Stimulated activated CD4-positive, alpha-beta T cell treated with anti-CD3 and anti-CD28 coated beads, Interleukin-15, amount 100 ng/mL, for 48 hours (primary cell): ENCODE measurements at regions not wholly inside any gene's neighbourhood (a gene's known extent, or its start where the extent isn't known, plus 50 kb on each side); places are given as distances from the start of the nearest gene placed in this dataset.
"Not testable (repeated sequence)": the region's sequence is repeated elsewhere in the genome, so short reads cannot be mapped to it uniquely, and the experiment has no call there.

ENCODE experiments used
- DNase-seq, 2 donors: peaks; one replicate each; pipeline ENCODE4 v3.0.0-alpha.2; 2020; ENCODE audit warnings: low read depth in 2 of 2

DNA sequence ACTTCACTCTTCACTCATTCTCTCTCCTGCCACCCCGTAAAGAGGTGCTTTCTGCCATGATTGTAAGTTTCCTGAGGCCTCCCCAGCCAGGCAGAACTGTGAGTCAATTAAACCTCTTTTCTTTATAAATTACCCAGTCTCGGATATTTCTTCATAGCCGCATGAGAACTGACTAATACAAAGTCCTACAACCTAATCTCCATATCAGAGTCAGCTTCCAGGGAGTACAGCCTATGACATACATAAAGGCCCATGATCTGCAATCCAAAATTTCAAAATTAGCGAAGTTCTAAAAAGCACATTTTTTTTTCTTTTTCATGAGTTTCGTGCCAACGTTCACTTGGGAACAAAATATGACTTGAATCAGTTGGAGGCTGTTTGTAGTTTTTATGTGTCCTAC lies 256.9 kb upstream of the DUSP10 start:
- DNase-seq: no peak

DNA sequence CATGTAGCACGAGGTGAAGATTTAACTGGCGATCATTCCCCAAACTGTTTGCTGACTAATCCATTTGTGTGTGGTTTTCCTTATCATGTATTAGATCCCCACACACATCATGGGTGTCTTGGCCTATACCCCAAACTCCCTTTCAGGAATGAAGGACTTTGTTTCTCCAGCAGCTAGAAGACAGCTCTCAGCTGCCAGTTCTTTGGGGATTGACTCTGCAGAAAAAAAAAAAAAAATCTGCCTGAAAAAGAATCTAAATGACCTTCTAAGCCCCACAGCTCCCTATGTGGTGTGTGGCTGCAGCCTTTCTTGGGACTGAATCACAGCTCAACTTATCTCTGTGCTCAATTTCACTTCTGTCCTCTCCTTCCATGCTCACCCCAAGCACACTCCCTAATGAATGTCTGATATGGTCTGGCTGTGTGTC lies 256.3 kb upstream of the DUSP10 start:
- DNase-seq: no peak

DNA sequence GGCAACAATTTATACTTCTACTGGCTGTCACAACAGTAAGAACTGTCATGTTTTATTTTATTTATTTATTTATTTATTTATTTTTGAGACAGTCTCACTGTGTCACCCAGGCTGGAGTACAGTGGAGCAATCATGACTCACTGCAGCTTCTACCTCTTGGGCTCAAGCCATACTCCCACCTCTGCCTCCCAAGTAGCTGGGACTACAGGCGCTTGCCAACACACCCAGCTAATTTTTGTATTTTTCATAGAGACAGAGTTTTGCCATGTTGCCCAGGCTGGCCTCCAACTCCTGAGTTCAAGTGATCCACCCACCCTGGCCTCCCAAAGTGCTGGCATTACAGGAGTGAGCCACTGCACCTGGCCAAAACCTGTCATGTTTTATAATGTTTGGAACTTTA lies 255.1 kb upstream of the DUSP10 start:
- not testable (repeated sequence) for DNase-seq

DNA sequence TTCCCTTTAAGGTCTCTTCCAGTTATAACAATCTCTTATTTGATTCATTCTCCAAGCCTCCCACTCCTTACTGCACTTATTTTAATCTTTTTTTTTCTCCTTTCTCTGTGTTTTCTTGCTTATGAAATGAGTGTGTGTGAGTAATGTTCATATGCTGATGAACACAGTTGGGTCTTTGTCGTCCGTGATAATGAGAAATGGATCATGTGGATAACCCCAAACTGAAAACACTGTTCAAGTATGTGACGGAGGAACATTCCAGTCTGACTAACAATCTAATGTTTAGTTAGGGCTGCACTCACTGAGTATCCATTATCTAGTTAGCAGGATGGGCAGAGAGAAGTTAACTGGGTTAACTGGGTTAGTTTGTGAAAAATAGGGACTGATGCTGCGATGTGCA lies 253.1 kb upstream of the DUSP10 start:
- DNase-seq: no peak

DNA sequence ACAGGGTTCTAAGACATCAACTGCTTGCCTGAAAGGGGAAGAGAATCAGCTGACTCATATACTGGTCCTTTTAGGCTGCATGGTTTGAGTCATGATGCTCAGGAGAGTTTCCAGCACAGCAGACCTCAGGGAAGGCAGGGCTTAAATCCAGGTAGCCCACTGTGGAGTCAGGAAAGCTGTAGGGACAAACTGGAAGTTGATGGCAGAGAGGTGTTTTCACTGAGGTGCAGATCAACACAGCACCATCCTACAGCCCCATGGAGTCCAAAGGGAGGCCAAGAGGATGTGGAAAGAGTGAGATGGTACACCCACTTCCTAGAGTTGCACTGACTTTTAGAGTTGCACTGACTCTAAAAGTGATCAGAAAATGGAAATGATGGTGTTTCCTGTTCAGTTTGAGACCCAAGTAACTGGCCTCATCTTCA lies 252.4 kb upstream of the DUSP10 start:
- peak; percentile 15 to 20 for DNase-seq

DNA sequence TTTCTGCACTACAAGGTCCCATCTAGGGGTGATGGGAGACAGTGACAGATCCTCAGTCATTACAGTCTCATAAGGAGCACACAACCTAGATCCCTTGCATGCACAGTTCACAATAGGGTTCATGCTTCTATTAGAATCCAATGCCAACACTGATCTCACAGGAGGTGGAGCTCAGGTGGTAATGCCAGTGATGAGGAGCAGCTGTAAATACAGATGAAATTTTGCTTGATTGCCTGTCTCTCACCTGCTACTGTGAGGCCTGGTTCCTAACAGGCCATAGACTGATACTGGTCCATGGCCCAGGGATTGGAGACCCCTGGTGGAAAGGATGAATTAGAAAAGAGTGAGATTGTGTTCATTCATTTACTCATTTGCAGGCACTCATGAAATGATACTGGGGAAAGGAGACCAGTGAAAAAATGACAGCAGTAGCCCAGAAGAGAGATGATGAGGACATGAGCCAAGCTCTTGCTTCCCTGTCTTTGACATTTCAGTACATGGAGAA lies 251.6 kb upstream of the DUSP10 start:
- DNase-seq: no peak

DNA sequence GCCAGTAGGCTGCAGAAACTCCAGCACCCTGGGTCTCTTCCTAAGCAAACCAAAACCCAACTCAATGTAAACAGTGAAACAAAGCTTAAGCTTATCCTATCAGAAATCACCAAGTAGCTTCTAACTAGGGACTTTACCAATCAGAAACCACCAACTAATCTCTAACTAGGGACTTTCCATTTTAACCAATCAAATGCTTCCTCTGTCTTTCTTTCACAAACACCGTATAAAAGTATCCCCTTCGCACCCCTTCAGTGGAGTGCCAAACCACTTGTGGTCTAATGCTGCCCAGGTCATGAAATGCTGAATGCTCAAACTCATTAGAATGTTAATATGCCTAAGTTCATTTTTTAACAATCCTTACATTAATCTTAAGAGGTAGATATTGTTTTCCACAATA lies 250.5 kb upstream of the DUSP10 start:
- DNase-seq: no peak

DNA sequence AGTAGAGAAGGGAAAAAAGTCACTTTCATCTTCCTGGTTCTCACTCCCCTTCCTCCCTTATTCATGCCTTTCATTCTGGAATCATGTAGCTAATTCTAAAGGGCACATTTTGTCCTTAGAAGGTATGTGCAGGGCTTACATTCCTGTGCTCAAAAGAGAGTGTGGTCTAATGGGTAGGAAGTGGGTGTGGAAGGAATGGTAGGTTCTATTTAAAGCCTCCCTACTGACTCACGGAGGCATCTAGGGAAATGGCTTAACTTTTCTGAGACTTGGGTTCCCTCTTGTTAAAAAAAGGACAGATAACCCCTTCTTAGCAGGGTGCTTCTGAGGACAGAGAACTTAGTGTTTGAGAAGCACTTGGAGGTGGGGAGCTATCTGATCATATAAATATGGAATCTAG lies 249.3 kb upstream of the DUSP10 start:
- no peak for DNase-seq

DNA sequence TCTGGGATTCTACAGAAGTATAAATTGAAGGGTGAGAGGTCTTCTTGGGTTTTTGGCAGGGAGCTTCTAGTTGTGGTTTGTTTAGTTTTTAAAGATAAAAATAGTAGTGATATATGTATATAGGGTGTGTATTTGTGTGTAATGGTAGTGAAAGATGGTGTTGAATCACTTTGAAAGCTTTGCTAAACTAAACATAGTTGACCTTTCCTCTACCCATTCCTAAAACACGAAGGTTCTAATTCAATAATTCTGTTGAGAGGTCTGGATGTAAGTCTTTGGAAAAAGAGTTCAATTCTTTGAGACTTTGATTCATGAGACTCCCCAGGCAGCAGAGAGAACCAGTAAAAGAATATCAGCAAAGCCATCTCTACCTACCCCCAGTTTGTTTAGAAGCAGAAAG lies 247.9 kb upstream of the DUSP10 start:
- DNase-seq: no peak

DNA sequence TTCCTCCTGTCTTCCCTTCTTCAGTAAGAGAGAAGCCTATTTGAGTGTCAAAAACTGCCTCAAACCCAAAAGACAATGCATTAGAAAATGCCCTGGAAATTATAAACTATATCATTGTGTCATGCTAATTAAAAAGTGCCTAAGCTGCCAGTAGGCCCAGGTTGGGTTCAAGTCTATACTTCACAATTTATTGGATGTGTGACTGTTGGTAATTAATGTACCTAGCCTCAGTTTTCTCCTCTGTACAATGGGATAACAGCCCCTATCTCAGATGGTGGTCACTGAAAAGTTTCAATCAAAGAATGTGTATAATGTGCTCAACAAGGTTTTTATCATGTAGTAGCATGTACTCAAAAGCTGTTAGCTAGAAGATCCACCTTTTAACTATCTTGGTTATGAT lies 246.9 kb upstream of the DUSP10 start:
- no peak for DNase-seq

DNA sequence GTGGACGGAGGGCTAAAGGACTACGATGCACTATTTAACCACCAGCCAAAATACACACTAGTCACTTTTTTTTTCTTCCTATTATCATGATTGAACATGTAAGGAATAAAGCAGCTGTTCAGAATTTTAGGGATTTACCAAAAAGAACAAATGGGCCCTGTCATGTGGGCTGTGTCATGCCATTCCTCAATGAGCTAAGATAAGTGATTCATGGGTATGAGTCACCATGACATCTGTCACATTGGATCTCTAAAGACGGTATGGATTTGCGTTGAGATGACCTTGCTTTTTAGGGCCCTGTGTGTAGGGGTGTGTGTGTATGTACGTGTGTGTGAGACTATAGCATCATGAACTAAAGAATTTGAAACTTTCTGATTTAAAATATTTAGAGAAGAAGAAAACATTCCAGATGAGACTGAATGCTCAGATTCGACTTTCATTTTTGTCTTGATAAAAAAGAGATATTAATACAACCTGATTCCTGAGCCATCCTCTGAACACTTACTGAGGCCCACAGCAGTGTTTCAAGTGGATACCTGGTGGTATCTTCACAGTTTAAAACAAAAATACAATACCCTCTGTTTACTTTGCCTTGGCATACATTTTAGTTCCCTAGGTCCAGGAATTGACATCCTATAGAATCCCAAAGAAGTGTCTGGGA lies 246.1 kb upstream of the DUSP10 start:
- DNase-seq: no peak

DNA sequence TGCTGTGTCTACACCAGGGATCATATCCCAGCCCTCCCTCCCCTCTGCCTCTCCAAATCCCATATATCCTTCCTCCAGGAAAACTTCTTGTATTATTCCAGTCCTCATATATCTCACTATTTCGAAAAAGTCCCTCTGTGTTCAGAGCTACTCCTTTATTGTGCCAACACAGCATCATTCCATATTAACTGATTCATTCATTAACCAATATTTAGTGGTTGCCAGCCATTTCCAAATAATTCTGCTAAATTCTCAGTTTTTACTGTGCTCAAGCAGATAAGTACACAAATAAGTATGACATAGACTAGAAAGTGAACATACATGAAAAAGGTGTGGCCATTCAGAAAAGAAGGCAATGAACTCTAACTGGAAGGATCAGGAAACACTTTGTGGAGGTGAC lies 241.6 kb upstream of the DUSP10 start:
- DNase-seq: no peak

DNA sequence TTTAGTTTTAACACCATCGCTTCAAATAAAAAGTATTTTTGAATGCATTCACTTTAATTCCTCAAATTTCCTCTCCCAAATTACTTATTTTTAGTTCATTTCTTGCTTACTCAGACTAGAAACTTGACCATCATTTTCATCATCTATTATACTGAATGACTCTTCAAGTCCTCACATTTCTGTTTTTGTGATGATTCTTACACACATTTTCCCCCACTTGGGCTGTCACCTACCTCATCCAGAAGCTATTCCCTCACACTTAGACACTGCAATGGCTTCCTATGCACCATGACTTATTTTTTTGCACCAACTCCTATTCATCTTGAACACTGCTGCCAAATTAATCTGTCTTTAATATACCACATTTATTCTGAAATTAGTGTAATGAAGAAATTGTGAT lies 239.6 kb upstream of the DUSP10 start:
- DNase-seq: no peak

DNA sequence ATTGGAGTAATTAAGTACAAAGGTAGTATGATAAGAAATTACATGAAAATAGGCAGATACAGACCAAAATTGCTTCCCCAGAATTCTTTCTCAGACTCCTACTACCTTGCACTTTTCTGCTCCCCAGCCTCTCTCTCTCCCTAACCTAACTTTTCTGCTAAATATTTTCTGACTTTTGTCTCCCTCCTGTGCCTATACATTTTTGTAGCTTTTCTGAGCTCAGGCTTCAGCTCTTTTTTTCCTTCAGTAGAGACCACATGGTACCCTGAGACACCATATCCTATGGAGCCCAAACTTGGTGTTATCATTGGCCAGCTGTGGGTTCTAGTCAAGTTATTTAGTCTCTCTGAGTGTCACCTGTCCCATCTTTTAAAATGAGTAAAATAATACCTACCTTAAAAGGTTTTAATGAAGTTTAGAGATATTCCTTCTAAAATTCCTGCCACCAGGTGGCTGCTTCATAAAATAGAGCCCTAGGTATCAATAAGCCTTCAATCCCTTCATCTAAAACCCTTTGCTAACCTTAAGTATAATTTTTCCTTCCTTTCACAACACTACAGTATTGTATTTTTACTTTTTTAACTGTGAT lies 237.6 kb upstream of the DUSP10 start:
- DNase-seq: no peak

DNA sequence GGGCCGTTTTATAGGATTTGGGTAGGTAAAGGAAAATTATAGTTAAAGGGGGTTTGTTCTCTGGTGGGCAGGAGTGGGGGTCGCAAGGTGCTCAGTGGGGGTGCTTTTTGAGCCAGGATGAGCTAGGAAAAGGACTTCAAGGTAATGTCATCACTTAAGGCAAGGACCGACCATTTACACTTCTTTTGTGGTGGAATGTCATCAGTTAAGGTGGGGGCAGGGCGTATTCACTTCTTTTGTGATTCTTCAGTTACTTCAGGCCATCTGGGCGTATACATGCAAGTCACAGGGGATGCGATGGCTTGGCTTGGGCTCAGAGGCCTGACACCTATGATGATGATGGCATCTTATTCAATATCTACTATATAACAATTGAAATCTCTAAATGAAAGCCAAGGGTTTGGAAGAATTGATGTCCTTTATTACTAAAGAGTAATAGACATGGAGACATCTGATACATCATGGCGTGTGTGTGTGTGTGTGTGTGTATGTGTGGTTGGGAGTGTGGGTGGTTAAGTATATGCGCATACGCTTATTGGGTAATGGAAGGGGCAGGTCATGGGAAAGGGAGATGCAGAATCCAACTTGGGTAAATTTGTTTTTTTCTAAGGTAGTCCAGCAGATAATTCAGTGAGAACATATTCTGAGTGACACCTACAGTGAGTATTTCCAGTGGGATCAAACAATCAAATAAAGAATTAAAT lies 236.9 kb upstream of the DUSP10 start:
- not testable (repeated sequence) for DNase-seq

DNA sequence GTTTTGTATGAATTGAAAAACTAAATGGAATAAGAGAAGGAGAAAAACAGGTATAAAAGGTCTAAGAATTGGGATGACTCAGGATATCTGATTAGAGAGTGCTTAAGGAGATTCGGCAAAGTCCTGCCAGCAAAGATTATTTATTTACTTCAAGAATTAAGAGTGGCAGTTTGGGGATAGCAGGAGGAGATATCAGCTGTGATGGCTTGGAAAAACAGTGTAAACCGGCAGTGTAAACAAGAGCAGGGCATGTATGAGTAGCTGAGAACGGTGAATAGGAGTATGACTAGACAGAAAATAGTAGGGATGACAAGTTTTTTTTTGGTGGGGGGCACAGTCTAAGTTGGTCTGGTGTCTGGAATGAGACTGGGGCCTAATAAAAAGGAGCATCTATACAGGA lies 231.9 kb upstream of the DUSP10 start:
- not testable (repeated sequence) for DNase-seq

DNA sequence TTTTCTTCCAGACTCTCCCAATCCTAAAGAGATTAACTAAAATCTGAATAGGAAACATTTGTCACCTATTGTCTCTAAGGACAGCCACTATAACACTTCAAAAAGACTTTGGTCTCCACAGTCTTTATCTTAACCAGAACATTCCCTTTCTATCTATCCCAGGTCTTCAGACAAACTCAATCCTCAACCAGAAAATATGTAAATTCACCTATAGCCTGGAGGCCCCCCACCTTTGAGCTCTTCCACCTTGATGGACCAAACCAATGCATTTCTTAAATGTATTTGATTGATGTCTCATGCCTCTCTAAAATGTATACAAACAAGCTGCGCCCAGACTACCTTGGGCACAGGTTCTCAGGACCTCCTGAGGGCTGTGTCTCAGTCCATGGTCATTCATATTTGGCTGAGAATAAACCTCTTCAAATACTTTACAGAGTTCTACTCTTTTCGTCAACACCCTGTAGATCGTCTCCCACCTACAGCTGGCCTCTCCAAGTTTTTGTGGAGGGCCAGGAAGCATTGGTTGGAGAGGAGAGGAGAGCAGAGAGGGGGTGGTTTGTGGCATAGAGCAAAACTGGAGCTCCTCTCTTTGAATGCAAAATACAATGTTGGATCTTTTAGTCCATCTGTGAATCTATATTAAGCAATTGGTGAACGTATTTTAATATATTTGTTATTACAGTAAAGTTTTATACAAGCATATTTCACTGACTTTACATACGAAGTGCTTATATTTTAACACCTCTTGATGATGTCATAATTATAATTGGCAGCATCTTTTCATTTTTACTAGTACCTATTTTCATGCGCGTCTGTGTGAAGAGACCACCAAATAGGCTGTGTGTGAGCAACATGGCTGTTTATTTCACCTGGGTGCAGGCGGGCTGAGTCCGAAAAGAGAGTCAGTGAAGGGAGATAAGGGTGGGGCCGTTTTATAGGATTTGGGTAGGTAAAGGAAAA lies 230.7 kb upstream of the DUSP10 start:
- DNase-seq: no peak

DNA sequence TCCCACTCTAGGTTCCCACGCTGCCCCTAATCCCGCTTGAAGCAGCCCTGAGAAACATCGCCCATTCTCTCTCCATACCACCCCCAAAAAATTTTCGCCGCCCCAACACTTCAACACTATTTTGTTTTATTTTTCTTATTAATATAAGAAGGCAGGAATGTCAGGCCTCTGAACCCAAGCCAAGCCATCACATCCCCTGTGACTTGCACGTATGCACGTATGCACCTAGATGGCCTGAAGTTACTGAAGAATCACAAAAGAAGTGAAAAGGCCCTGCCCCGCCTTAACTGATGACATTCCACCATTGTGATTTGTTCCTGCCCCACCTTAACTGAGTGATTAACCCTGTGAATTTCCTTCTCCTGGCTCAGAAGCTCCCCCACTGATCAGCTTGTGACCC lies 229.1 kb upstream of the DUSP10 start:
- not testable (repeated sequence) for DNase-seq

DNA sequence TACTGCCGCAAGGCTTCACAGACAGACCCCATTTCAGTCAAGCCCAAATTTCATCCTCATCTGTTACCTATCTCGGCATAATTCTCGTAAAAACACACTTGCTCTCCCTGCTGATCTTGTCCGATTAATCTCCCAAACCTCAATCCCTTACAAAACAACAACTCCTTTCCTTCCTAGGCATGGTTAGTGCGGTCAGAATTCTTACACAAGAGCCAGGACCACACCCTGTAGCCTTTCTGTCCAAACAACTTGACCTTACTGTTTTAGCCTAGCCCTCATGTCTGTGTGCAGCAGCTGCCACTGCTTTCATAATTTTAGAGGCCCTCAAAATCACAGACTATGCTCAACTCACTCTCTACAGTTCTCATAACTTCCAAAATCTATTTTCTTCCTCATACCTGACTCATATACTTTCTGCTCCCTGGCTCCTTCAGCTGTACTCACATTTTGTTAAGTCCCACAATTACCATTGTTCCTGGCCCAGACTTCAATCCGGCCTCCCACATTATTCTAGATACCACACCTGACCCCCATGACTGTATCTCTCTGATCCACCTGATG lies 227.5 kb upstream of the DUSP10 start:
- not testable (repeated sequence) for DNase-seq

DNA sequence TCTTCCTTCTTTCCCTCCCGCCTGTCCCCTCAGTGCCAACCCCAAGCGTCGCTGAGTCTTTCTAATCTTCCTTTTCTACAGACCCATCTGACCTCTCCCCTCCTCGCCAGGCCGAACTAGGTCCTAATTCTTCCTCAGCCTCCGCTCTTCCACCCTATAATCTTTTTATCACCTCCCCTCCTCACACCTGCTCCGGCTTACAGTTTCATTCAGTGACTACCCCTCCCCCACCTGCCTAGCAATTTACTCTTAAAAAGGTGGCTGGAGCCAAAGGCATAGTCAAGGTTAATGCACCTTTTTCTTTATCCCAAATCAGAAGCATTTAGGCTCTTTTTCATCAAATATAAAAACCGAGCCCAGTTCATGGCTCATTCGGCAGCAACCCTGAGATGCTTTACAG lies 225.6 kb upstream of the DUSP10 start:
- DNase-seq: not testable (repeated sequence)

DNA sequence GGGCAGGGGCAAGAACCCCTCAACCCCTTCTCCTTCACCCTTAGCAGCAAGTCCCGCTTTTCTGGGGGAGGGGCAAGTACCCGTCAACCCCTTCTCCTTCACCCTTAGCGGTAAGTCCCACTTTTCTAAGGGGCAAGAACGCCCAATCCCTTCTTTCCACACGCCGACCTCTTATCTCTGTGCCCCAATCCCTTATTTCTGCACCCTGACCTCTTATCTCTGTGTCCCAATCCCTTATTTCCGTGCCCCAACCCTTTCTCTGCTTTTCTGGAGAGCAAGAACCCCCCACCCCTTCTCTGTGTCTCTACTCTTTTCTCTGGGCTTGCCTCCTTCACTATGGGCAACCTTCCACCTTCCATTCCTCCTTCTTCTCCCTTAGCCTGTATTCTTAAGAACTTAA lies 225.0 kb upstream of the DUSP10 start:
- DNase-seq: not testable (repeated sequence)

DNA sequence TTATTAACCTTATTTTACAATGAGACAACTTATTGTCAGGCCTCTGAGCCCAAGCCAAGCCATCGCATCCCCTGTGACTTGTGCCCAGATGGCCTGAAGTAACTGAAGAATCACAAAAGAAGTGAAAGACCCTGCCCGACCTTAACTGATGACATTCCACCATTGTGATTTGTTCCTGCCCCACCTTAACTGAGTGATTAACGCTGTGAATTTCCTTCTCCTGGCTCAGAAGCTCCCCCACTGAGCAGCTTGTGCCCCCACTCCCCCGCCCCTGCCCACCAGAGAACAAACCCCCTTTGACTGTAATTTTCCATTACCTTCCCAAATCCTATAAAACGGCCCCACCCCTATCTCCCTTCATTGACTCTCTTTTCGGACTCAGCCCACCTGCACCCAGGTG lies 224.0 kb upstream of the DUSP10 start:
- DNase-seq: not testable (repeated sequence)
